ENCODE measurements at regions not wholly inside any gene's neighbourhood (a gene's known extent, or its start where the extent isn't known, plus 50 kb on each side); places are given as distances from the start of the nearest gene placed in this dataset.

- no peak for DNase-seq (ENCODE audit: low spot score)
Measured at GRCh38 chr2:181242262-181242661, 214.9 kb upstream of the ITGA4 start.

- DNase-seq (ENCODE audit: low spot score) = peak; percentile 3
Measured at GRCh38 chr2:181243319-181243718, 213.9 kb upstream of the ITGA4 start.

- DNase-seq (ENCODE audit: low spot score) = no peak
Measured at GRCh38 chr2:181250691-181251090, 206.5 kb upstream of the ITGA4 start.

GRCh38 chr2:181252262-181253148 is 204.7 kb upstream of the ITGA4 start:
- no peak for DNase-seq (ENCODE audit: low spot score)

- no peak for DNase-seq (ENCODE audit: low spot score)
Measured at GRCh38 chr2:181253438-181253837, 203.7 kb upstream of the ITGA4 start.

- DNase-seq (ENCODE audit: low spot score) = no peak
Measured at GRCh38 chr2:181255651-181256050, 201.5 kb upstream of the ITGA4 start.

- peak; percentile 45 for DNase-seq (ENCODE audit: low spot score)
Measured at GRCh38 chr2:181258720-181259119, 198.5 kb upstream of the ITGA4 start.

GRCh38 chr2:181262782-181263181 is 194.4 kb upstream of the ITGA4 start:
- no peak for DNase-seq (ENCODE audit: low spot score)

GRCh38 chr2:181264001-181264400 is 193.2 kb upstream of the ITGA4 start:
- DNase-seq (ENCODE audit: low spot score) = no peak

GRCh38 chr2:181264441-181264840 is 192.7 kb upstream of the ITGA4 start:
- no peak for DNase-seq (ENCODE audit: low spot score)

- DNase-seq (ENCODE audit: low spot score) = no peak
Measured at GRCh38 chr2:181266614-181267013, 190.6 kb upstream of the ITGA4 start.

- no peak for DNase-seq (ENCODE audit: low spot score)
Measured at GRCh38 chr2:181268174-181268867, 188.9 kb upstream of the ITGA4 start.

- DNase-seq (ENCODE audit: low spot score) = no peak
Measured at GRCh38 chr2:181273986-181274385, 183.2 kb upstream of the ITGA4 start.

- DNase-seq (ENCODE audit: low spot score) = no peak
Measured at GRCh38 chr2:181275643-181276070, 181.5 kb upstream of the ITGA4 start.

GRCh38 chr2:181281206-181281832 is 175.9 kb upstream of the ITGA4 start:
- DNase-seq (ENCODE audit: low spot score) = no peak

GRCh38 chr2:181285116-181285515 is 172.1 kb upstream of the ITGA4 start:
- no peak for DNase-seq (ENCODE audit: low spot score)

- no peak for DNase-seq (ENCODE audit: low spot score)
Measured at GRCh38 chr2:181289698-181290097, 167.5 kb upstream of the ITGA4 start.

GRCh38 chr2:181290182-181290581 is 167.0 kb upstream of the ITGA4 start:
- DNase-seq (ENCODE audit: low spot score) = no peak

GRCh38 chr2:181294979-181295378 is 162.2 kb upstream of the ITGA4 start:
- DNase-seq (ENCODE audit: low spot score) = no peak

- no peak for DNase-seq (ENCODE audit: low spot score)
Measured at GRCh38 chr2:181300600-181301291, 156.4 kb upstream of the ITGA4 start.

- DNase-seq (ENCODE audit: low spot score) = no peak
Measured at GRCh38 chr2:181304011-181304844, 153.0 kb upstream of the ITGA4 start.
